ENCODE measurements at regions not wholly inside any gene's neighbourhood (a gene's known extent, or its start where the extent isn't known, plus 50 kb on each side); places are given as distances from the start of the nearest gene placed in this dataset.

GRCh38 chr9:115978659-115979096, 174.9 kb upstream of the PAPPA start:
- H3K27me3 ChIP-seq (ENCODE audit: control insufficient read depth, insufficient read depth, low read length): no peaks in the 10 kb centered on the region
- H3K4me3 ChIP-seq (ENCODE audit: low read depth, low read length): no peak overlapping the region
- no peak for TF ChIP-seq CTCF (IDR thresholded peaks at IDR 0.05; ENCODE audit: insufficient read depth, low read depth, low read length)
- POLR2A ChIA-PET: no interaction called here
- DNase-seq (ENCODE audit: low read depth): no peak
- CTCF ChIA-PET: interaction anchor here (0.8 kb wide), 1 partner anchor 16 kb away, joined by 3 read pairs; no protein-coding TSS in a partner anchor
- H3K36me3 ChIP-seq (ENCODE audit: control insufficient read depth, insufficient read depth, low read length): no peaks in the 10 kb centered on the region

- Histone ChIP-seq H3K4me3 (ENCODE audit: low read depth, low read length) (no peak overlapping the region), H3K27me3 (ENCODE audit: control insufficient read depth, insufficient read depth, low read length) (no peaks in the 10 kb centered on the region), H3K36me3 (ENCODE audit: control insufficient read depth, insufficient read depth, low read length) (no peaks in the 10 kb centered on the region)
- POLR2A ChIA-PET: no interaction called here
- no peak for DNase-seq (ENCODE audit: low read depth)
- CTCF ChIA-PET: no interaction called here
- no peak for TF ChIP-seq CTCF (IDR thresholded peaks at IDR 0.05; ENCODE audit: insufficient read depth, low read depth, low read length)
Measured at GRCh38 chr9:115980054-115980453, 173.5 kb upstream of the PAPPA start.

GRCh38 chr9:115980502-115980901, 173.1 kb upstream of the PAPPA start:
- no peaks in the 10 kb centered on the region for H3K27me3 ChIP-seq (ENCODE audit: control insufficient read depth, insufficient read depth, low read length)
- ChIA-PET POLR2A (no interaction called here), CTCF (interaction anchor here (2.2 kb wide), 1 partner anchor 27 kb away, joined by 5 read pairs; no protein-coding TSS in a partner anchor)
- no peaks in the 10 kb centered on the region for H3K36me3 ChIP-seq (ENCODE audit: control insufficient read depth, insufficient read depth, low read length)
- DNase-seq (ENCODE audit: low read depth): no peak
- no peak overlapping the region for H3K4me3 ChIP-seq (ENCODE audit: low read depth, low read length)
- no peak for TF ChIP-seq CTCF (IDR thresholded peaks at IDR 0.05; ENCODE audit: insufficient read depth, low read depth, low read length)

DNA sequence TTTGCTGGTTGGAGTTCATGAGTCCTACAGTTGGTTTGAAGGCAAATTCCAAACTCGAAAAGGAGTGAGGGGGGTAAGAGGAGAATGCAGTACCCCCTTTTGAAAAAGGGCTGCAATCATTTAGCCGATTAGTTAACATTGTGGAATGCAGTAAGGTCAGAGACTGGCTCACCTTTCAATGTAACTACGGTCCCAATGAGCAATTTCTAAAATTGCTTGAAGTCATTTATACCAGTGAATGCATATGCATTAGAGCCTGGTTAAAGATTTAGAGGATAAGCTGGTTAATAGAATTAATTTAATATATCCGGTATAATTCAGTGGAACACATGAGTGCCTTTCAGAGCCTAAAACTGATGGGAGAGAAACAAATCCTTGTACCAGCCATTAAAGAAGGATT, 172.6 kb upstream of the PAPPA start:
- H3K4me3 ChIP-seq (ENCODE audit: low read depth, low read length): no peak overlapping the region
- DNase-seq (ENCODE audit: low read depth): no peak
- ChIA-PET POLR2A (no interaction called here), CTCF (interaction anchor here (0.6 to 2.2 kb wide), 2 partner anchors 28 to 322 kb away, joined by 3 to 5 read pairs; no protein-coding TSS in a partner anchor)
- H3K36me3 ChIP-seq (ENCODE audit: control insufficient read depth, insufficient read depth, low read length): no peaks in the 10 kb centered on the region
- no peaks in the 10 kb centered on the region for H3K27me3 ChIP-seq (ENCODE audit: control insufficient read depth, insufficient read depth, low read length)
- TF ChIP-seq CTCF (IDR thresholded peaks at IDR 0.05; ENCODE audit: insufficient read depth, low read depth, low read length): no peak

DNA sequence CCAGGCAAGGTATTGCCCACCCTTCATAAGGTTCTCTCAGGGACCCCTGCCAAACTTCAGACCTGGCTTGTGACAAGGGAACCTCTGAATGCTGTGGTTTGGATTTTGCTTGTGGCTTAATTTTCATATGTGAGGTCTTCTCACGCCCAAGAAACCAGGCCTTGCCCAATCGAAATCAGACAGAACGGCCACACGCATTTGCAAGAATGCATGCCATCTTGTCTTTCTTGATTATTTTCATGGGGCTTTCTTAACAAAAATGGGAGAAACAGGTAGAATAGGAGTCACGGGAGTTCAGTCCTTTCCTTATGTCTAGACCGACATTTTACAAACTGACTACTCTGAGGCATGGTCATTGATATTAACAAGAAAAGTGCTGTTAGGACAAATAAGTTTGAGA, 170.2 kb upstream of the PAPPA start:
- H3K36me3 ChIP-seq (ENCODE audit: control insufficient read depth, insufficient read depth, low read length): no peaks in the 10 kb centered on the region
- DNase-seq (ENCODE audit: low read depth): no peak
- H3K27me3 ChIP-seq (ENCODE audit: control insufficient read depth, insufficient read depth, low read length): no peaks in the 10 kb centered on the region
- TF ChIP-seq CTCF (IDR thresholded peaks at IDR 0.05; ENCODE audit: insufficient read depth, low read depth, low read length): no peak
- no peak overlapping the region for H3K4me3 ChIP-seq (ENCODE audit: low read depth, low read length)
- POLR2A ChIA-PET: no interaction called here
- CTCF ChIA-PET: no interaction called here
